CD1c-positive myeloid dendritic cell (primary cell): ENCODE measurements at regions not wholly inside any gene's neighbourhood (a gene's known extent, or its start where the extent isn't known, plus 50 kb on each side); places are given as distances from the start of the nearest gene placed in this dataset.
"Not testable (repeated sequence)": the region's sequence is repeated elsewhere in the genome, so short reads cannot be mapped to it uniquely, and the experiment has no call there.

Source experiments
- DNase-seq: peaks from one replicate; pipeline ENCODE4 v3.0.0-alpha.2; 2016; ENCODE audit errors: extremely low spot score

GRCh38 chr10:63003816-63004453 lies 129.2 kb upstream of the NRBF2 start:
- DNase-seq: peak; percentile 20

- no peak for DNase-seq
These were observed 136.2 kb upstream of the NRBF2 start for GRCh38 chr10:62996925-62997324.

GRCh38 chr10:62996516-62996915 lies 136.6 kb upstream of the NRBF2 start:
- no peak for DNase-seq

GRCh38 chr10:62993121-62993520 lies 140.0 kb upstream of the NRBF2 start:
- DNase-seq: no peak

DNA sequence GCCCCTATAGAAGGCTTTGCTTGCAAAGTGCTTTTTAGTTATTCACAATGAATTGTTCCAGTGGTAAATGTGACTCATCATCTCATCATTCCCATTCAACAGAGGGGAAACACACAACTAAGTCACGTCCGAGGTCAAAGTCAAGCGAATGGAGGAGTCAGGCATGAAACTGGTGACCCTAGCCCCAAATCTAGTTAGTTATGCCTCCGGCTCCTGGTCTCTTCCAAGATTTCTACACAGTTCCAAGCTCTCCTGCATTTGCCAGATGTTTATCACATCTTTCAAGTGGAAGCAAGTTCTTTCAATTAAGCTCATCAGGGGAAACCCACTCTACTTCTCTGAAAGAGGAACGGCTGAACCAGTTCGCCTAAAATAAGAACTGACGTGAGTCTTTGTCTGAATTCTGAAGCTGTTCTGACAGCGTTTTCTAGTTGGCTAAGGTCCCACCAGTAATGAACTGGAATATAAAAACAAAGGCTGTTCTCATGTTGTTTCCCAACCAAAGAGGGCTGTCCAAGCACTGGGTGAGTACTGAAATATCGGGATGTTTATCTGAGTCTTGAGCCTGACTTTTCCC lies 140.9 kb upstream of the NRBF2 start:
- DNase-seq: peak; percentile 7

DNA sequence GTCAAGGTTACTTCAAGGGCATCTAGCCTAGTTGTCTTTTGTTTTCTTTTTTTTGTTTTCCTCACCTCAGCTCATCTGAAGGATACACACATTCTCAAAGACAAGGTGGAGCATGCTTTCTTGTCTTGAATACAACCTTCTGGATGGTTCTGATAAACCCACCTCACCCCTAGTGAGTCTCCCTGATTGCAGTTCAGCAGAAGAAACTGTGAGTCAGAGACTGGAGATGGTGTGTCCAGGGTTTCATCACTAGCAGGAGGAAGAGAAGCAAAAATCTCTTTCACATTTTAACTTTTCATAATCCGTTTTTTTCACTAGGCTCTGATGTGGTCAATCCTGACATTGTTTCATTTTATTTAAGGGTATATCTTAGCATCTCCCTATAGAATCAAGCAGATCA lies 143.0 kb upstream of the NRBF2 start:
- DNase-seq: no peak

DNA sequence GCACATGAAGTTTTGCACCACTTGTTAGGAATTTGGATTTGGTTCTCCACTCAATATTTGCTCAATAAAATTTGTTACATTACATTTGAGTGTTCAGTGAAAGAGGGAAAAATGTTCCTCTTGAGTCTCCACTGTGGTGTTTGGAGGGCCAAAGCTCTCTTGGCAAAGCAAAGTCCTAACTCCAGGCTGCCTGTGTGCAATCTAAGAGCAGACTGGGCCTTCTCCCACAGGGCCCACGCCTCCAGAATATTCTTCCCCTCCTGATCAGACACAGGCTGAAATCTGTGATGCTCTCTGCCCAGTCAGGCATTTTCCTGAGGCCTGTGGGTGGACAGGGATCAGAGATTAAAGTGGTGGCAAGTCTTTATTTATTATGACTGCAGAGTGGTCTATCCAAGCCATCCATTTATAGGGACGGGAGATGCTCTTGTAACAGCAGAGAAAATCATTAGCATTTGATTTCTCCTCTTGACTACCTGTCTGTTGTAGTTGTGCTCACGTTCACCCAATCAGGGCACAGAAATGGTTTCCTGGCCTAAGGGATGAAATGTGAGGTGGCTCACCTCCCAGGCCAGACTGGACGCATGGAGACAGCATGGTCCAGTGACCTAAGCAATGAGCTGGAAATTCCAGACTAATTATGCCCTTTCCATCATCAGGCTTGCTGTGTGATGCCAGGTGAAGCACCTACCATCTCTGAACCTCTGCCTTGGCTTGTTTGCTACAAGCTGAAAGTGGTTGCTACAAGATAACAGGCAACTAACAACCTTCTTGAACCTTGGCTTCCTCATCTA lies 147.1 kb upstream of the NRBF2 start:
- DNase-seq: no peak

GRCh38 chr10:62981096-62981495 lies 152.0 kb upstream of the NRBF2 start:
- DNase-seq: no peak

- DNase-seq: no peak
These were observed 152.4 kb upstream of the NRBF2 start for GRCh38 chr10:62980687-62981086.

GRCh38 chr10:62979921-62980320 lies 153.2 kb upstream of the NRBF2 start:
- no peak for DNase-seq

GRCh38 chr10:62978482-62978881 lies 154.6 kb upstream of the NRBF2 start:
- DNase-seq: no peak

- not testable (repeated sequence) for DNase-seq
These were observed 158.3 kb upstream of the NRBF2 start for GRCh38 chr10:62974795-62975194.

DNA sequence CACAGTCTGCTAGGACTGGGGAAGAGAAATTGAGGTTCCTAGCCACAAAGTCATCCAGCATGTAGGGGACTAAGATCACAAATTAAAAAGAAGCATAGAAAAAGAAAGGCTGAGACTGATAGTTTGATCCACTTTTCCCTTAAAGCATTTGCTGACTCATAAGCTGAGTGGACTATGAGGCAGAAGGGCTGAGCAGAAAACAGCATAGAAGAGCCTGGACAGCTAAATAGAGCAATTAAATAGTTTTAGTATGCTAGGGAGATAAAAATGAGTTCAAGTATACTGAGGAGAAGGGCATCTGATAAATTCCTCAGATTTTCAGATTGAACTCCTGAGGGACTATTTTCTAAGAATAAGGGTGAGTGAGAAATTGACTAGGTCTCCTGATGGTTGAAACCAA lies 155.9 kb upstream of the EGR2 start:
- DNase-seq: no peak

GRCh38 chr10:62964026-62964425 lies 147.9 kb upstream of the EGR2 start:
- no peak for DNase-seq

DNA sequence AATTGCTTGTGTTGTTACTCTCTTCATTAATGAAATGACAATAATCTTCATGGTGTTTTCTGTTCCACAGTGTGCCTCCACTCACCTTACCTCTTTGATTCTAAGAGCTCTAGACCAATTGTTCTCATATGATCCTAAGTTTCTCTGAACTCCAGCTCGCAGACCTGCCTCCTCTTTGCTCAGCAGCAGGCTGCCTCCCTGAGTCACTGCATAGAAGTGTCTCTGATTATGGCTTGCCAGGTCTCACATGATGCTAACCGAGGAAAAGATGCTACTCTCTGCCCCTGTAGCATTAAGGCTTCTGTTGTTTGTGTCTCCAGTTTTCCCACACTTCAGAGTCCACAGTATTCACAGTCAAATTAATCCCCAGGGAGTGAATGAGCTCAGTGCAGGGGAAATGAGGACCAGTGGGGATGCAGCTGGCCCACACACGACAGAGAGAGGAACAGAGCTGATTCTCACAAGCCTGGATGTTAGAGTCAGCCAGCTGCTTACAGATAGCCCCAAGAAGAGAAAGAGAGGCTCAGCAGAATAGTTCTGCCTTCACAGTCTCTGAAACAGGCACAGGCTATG lies 145.9 kb upstream of the EGR2 start:
- no peak for DNase-seq

DNA sequence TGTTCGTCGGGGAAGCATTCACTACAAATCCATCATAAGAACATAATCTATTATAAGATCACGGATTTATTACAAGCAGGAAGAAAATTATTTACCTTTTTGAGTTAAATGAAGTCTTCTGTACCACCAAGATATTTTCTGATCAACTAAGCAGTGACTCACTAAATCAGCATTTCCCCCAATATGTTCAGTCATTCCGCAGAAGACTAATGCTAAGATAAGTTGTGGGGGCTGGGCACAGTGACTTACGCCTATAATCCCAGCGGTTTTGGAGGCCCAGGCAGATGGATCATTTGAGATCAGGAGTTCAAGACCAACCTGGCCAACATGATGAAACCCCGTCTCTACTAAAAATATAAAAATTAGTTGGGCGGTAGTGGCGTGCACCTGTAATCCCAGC lies 144.2 kb upstream of the EGR2 start:
- DNase-seq: no peak

GRCh38 chr10:62959553-62959952 lies 143.4 kb upstream of the EGR2 start:
- no peak for DNase-seq

GRCh38 chr10:62958980-62959379 lies 142.8 kb upstream of the EGR2 start:
- no peak for DNase-seq

DNA sequence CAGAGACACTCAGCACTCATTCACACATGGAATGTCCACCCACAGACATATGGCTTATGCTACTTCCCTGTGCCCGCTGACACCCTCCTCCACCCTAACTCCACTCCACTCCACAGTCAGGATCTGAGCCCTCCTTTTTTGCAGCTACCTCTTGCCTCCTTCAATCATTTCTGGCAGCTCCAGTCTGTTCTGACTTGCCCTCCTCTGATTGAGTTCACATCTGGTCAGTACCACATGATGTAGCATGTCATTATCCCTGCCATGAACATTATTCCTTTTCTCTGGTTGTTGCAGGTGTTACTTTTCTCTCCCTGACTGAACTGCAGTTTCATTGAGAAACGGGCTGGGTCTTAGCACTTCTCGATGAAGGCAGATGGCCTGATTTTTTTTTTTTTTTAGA lies 130.1 kb upstream of the EGR2 start:
- no peak for DNase-seq

DNA sequence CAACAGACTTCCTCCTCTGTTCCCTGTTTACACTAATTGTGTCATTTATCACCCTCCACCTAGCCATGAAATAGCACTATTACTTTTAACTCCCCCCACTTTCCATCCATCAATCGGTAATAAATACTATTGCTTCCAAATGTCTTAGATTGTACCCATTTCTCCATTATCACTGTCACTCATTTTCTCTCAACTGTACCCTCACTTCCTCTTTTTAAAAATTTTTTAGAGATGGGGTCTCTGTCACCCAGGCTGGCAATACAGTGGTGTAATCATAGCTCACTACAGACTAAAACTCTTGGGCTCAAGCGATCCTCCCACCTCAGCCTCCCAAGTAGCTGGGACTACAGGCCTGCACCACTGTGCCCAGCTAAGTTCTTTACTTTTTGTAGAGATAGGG lies 123.5 kb upstream of the EGR2 start:
- DNase-seq: no peak

GRCh38 chr10:62938672-62939071 lies 122.5 kb upstream of the EGR2 start:
- DNase-seq: no peak

DNA sequence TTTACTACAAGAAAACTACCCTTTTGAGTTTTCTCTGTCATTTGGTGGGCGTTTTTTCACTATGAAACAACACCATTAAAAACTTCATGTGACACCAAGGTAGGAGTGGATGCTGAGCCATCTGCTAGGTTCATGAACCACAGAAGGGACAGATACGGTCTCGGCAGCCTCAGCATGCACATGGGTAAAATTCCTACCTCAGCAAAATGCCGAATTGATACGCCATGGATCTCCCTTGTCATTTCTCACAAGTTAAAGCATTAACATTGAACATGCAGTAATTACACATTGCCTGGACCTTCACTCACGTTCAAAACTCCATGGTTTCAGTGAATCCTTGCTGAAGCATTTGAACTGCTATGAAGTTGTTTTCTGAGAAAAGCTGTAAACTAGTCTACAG lies 121.5 kb upstream of the EGR2 start:
- no peak for DNase-seq

DNA sequence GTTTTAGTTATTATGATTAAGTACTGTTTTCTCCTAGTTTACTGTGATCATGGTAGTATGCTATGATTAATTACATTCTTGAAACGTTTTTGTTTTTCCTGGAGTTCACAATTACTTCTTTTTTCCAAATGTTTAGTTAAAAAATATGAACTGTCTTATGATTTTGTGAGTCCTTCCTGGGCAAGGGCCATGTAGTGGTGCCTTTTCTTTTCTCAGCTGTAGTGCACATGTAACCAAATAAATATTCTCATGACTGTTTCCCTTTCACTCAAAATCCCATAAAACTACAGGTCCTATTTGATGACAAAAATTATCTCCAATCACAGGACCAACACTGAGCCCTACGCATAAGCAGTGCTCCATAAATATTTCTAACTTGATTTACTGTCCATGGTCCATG lies 118.9 kb upstream of the EGR2 start:
- DNase-seq: no peak
